Astrocyte of the hippocampus (primary cell): ENCODE measurements at regions not wholly inside any gene's neighbourhood (a gene's known extent, or its start where the extent isn't known, plus 50 kb on each side); places are given as distances from the start of the nearest gene placed in this dataset.
A peak's percentile ranks its signal among the peaks of the same experiment; 100 is the strongest.
"Not testable (repeated sequence)": the region's sequence is repeated elsewhere in the genome, so short reads cannot be mapped to it uniquely, and the experiment has no call there.

Source experiments
- DNase-seq: peaks from one replicate; pipeline ENCODE4 v3.0.0; 2011; ENCODE audit warnings: low read depth, low spot score

DNA sequence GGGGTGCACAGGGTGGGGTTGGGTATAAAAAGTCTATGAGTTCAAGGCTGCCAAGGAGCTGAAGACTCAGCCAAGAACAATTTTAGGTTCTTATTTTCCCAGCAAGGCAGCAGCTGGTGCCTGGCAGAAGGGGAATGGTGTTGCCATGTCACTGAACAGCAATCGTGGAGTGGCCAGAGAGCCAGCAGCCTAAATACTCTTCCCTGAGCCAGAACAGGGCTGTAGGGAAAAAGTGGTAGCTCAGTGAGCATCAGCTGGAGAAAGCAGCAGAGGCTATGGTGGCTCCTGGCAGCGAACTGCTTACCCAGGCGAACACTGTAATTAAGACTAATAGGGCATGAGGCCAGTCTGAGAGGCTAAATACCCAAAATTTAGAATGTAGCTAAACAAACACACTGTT is 334.9 kb downstream of the RMST start:
- DNase-seq, result no peak

DNA sequence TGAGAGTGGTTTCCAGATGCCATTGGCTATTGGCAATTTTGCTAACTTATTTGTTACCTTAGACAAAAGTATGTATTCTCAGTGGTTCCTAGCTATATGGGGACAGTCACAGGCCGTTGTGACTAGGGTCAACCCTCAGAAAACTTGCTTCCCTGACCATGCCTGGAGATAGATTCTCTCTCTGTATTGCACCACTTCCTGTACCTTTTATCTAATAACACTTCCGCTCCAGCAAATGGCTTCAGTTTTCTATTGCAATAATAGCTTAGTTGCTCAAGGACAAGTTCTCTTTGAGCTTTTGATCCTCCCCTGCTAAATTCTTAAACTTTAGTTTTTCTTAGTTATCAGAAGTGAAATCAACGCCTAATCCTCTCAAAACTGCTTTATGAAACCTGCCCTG is 338.0 kb downstream of the RMST start:
- no peak for DNase-seq

DNA sequence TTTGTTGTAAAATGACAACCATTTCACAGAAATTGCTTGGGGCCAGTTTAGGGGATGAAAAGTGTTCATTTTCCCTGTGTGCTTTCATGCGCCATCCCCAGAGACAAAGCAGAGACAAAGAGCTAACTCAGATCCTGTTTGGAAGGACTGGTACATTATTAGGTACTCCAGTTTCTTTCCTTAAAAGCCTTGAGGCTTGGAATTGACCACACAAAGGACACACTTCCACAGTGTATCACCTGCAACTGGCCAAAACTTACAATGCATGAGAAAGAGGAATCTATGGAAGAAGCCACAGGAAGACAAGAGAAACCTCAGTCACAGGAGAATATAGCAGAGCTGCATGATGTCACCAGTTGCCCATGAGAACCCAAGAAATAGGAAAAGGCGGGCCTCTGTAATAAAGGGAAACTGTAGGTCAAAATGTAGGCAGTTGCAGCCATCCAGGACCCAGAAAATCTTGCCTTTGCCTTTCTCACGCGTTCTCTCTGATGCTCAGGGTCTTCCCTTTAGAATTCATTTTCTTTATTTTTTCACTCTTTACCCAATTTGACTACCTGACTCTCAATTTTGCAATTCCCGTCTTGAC is 339.0 kb downstream of the RMST start:
- DNase-seq, result no peak

DNA sequence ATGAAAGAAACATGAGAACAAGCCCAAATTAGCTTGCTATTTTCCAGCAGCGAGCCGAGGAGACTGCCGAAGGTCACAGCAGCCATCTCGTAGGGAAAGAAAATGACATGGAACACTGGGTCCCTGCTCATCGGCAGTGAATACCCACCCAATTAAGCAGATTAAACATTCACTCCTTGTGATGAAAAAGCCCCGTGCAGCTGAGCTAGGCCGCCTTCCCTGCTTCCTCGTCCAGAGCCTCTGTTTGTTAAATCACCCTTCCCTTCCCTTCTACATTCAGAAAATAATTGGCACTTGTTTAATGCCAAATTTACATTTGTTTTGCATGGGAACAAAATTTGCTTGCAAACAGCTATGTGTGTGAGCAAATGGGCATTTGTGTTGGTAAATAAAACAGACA is 342.5 kb downstream of the RMST start:
- DNase-seq, result peak; percentile 9

DNA sequence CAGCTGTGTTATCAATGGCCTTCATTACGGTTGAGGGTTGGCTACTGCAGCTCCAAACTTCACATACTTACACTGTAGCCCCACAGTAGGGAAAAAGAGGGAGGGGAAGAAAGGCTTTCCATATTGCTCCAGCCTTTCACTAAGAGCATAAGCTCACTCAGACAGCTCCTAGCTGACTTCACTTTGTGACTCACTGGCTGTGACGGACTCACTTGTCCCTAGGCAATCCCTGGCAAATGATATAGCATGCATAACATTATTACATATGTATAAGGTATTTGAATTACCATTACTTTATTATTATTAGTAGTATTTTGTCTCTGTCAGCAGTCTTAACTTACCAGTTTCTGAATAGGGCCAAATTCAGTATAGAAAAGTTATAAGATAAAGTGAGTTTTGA is 350.7 kb downstream of the RMST start:
- no peak for DNase-seq

DNA sequence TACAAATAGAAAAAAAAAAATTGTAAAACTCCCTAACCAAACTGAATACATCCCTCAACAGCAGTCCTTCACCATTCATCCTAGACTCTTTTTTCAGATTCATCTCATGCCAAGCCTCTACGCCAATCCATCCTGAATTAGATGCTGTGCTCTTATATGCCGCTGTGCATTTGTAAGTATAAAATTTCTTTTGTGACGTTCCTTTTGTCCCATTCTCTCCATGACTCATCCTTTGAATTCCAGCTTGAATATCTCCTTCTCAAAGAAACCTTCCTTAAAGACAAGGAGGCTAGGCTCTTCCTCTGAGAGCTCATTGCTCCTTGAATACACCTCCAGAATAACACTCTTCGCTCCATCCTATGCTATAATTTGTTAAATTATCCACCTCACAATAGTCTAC is 359.2 kb downstream of the RMST start:
- no peak for DNase-seq

DNA sequence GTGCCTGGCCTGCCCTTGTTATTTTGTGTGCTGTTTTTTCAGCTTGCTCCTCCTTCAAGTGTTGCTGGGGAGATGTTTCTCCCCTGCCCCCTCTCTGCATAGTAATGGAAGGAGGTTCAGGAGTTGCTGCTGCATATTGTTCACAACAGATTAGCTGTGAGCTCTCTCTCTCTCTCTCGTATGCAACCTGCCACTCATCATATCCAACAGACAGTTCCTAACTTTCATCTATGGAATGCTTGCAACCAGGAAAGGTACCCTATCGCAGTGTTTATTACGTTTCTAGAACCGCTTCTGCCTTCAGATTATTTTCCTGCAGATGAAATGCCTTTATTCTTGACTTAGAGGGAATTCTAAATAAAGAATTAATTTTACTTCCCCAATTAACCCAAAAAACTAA is 372.9 kb downstream of the RMST start:
- no peak for DNase-seq

DNA sequence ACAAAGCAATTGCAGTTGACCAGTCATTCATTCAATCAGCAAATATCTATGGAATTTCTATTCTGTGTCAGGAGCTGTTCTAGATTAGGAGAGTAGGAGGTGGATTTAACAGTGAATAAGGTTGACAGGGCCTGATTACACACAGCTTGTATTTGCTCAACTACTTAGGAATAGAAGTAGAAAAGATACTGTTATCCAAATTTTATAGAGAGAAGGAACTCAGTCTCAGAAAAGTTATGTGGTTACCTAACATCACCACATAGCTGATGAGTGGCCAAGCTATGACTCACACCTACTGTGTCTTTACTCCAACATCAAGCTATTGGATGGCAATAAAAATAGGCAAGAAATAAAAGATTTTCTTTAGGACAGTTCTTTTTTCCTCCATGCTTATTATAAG is 374.8 kb downstream of the RMST start:
- peak; percentile 88 for DNase-seq

DNA sequence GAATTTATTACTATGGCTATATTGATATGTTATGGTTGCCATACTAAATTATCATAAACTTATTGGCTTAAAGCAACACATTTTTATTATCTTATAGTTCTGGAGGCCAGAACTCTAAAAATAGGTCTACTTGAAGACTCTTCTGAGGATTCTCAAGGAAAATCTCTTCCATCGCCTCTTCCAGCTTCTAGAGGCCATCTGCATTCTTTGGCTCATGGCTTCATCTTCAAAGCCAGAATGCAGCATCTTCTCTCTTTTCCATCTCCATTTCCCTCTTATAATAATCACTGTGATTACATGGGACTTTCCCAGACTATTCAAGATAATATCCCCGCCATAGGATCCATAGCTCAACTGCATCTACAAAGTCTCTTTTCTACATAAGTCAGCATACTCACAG is 385.4 kb downstream of the RMST start:
- no peak for DNase-seq

DNA sequence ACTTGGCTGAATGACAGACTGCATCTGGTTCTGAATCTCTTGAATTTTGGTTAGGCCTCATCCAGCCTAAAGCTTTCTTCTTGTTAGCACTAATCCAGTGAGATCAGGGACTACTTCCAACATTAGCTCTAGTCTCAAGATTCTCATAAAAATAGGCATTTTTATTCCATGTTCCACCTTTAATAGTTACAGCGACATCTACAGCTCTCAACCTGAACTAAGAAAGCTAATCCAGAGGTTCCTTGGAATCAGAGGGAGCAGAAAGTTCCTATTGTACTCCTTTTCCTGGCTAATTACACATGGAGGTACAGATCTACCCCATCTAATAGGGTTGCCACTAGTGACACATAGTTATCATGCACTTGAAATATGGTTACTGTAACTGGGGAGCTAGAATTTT is 391.9 kb downstream of the RMST start:
- no peak for DNase-seq

DNA sequence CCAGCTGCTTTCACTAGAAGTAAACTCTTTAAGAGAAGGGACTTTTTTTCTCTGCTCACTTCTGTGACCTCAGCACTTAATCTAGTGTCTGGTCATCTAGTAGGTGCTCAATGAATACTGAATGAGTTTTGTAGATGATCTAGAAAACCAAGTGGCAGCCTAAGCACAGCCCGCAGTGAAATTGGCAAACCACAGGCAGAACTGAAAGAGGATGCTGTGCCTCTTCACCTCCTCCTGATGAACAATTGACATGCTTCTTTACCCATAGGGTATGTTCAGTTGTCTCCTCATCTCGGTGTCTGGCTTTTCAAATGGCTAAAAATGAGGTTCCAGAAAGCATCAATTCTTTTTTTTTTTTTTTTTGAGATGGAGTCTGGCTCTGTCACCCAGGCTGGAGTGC is 399.5 kb downstream of the RMST start:
- no peak for DNase-seq

DNA sequence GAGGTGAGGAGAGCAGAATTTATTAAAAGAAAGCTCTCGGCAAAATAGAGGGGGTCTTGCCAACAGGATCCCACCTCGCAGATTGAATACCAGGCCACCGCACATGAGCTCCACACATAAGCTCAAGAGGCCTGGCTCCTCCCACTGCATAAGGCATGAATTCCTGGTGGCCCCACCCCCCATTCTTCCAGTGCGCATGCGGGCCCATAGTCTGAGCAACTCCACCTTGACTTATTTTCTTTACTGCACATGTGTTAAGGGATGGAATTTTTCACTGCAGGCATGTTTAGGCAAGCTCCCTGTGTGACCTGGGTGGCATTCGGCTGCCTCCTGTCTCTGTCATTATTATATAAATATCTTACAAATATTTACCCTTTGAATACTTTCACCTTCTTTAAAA is 412.5 kb downstream of the RMST start:
- DNase-seq, result no peak

DNA sequence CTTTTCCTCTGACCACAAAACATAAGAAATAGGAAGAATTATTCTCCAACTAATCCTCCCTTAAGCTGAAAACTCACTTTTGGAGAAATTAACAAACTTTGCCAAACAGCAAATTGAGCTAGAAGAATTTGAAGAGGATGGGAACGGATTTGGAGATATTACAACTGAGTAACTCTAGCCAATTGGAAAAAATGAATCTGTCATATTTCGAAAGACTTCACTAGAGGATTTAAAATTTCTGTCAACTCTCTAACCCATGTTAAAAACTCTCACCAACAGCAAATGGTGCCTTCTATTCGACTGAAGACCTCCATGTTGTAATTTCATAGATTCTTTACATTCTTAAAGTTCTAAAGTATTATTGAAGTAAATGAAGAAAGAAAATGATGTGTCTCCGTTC is 414.2 kb downstream of the RMST start:
- no peak for DNase-seq

DNA sequence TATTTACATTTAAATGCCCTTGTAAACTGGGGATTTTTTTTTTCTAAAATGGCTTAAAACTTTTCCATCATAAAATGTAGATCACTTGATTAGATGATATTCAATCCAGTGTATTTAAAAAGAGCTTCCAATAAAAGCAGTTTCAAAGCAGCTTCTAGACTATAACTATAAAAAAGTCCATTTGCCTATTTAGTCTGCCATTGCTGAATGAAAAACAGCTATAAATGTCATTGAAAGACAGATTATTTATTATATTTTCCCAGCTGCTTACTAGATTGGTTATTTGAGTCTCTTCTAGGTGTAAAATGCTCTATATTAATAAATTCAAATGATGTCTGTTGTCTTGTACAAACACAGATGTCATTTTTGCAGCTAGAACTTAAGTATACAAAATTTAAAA is 414.8 kb downstream of the RMST start:
- no peak for DNase-seq

DNA sequence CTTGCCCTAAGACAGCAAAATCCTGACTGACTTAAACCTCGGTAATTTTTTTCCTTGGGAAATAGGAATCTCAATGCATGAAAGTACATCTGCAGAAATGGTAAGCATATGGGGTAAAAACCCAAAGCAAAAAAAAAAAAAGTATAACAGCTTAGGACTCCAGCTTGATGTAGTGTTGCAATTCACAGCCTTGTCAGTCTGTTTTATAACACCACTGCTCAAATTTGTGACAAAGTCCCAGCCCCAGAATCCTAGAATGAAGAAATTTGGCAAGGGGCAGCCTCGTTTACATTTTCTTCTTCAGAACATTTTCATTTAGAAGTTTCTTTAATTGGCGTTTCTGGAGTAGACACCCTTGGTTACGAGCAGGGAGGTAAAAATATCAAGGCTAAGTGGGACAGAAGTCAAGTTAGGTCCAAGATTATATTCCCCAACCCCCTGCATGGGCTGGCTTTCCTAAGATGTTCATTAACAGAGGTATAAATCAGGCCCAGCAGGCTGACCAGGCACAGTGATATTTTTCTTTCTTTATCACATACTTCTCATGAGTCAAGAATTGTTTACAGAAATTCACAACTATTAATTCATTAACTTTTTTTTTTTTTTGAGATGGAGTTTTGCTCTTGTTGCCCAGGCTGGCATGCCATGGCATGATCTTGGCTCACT is 424.0 kb downstream of the RMST start:
- no peak for DNase-seq

DNA sequence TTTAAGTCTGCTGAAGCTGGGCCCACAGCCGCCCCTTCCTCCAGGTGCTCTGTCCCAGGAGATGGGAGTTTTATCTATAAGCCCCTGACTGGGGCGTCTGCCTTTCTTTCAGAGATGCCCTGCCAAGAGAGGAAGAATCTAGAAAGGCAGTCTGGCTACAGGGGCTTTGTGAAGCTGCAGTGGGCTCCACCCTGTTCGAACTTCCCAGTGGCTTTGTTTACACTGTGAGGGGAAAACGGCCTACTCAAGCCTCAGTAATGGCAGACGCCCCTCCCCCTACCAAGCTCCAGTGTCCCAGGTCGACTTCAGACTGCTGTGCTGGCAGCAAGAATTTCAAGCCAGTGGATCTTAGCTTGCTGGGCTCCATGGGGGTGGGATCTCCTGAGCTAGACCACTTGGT is 435.3 kb downstream of the RMST start:
- not testable (repeated sequence) for DNase-seq

DNA sequence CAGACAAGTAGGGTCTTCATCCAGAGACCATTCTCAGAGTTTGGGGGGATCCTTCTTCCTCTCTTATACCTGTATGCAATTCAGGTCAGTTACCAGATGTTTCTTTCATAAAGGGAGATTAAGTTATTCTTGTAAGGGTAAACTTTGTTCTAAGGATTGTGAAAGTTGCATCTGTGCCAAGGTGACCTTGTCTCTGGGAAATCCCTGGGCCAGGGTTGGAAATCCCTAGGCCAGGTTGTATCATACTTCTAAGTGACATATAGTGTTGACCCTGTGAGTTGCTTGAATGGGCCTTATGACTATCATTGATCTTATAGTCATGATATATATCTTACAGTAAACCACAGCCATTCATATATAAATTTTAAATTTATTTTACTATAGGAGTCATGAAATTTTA is 436.9 kb downstream of the RMST start:
- no peak for DNase-seq

DNA sequence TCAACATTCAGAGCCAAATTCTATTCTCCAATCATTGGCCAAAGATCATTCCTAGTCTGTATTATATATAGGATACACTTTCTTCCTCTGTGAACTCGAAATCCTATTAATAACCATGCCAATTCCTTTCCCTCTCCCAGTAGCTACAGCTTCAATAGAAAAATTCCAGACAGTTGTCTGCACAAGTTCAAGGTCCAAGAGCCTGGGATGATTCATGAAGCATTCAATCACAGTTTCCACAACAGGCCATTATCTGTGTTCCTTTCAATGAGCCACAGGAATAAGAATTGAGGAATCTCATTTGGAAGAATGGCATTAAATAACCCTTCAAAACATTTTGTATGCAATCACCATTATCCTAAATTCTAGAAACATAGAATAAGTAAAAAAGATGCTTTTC is 437.4 kb downstream of the RMST start:
- peak; percentile 6 for DNase-seq

DNA sequence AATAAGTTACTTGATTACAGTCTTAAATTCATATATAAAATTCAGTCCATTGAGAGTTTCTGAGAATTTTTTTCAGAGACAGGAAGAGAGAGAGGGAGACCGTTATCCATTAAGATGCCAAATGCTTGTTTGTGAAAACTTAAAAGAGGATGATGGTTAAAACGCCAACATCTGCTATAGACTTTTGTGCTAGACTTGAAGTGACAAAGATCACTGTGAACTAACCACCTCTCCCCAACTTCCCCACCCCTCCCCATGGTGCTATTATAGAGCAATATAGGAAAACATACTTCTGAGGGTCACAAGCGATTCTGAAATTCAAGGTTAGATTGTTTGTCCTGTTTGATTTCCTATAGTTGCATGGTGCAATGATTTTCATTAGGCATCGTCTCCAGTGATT is 440.8 kb downstream of the RMST start:
- no peak for DNase-seq

DNA sequence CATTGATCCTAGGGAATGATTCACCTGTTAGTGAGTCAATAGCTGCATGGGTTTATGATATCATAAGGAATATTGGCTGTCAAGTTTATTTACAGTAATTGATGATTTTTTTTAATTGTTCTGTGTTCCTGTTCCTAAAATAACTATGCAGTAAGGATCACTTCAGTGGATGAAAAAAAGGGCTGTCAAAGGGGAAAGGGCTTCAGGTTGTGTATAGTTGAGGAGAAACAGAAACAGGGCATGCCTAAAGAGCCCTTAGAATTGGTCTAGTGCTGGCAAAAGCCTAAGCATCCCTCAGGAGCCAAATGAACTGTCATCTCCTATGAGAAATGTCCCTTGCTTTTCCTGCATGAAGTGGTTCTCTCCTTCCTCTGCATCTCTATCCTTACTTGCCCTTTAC is 444.9 kb downstream of the RMST start:
- no peak for DNase-seq

DNA sequence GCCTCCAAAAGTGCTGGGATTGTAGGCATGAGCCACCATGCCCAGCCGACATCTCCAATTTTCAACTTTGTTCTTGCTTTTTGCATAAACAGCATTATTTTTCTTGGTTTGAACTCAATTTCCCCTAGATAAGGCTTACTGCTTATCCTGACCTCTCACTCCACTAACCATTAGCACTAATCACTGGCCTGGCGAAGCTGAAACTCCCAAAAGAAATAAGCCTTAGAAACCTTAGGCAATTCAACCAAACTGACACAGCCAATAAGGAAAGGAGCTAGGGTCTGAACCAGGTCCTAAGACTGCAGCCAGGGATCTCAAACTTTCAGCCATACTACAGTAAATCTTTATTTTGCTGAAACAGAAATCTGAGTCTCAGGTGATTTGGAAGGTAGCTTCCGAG is 448.0 kb downstream of the RMST start:
- no peak for DNase-seq

DNA sequence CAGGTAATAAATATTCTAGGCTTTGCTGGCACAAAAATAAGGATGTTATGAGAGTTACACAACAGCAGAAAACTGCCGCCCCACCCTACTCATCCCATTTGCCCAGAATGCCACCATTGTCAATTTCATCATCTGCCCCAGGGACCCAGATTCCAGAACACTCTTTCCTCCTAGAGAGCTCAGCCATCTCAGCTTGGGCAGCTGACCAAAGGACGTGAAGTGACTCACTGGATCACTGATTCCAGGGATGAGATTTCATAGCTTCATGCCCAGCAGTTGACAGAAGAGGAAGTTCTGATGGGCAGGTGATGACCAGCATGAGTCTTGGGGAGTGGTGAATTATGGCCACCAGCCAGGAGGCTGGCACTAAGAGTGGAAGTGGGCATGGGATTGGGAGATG is 450.3 kb downstream of the RMST start:
- no peak for DNase-seq

DNA sequence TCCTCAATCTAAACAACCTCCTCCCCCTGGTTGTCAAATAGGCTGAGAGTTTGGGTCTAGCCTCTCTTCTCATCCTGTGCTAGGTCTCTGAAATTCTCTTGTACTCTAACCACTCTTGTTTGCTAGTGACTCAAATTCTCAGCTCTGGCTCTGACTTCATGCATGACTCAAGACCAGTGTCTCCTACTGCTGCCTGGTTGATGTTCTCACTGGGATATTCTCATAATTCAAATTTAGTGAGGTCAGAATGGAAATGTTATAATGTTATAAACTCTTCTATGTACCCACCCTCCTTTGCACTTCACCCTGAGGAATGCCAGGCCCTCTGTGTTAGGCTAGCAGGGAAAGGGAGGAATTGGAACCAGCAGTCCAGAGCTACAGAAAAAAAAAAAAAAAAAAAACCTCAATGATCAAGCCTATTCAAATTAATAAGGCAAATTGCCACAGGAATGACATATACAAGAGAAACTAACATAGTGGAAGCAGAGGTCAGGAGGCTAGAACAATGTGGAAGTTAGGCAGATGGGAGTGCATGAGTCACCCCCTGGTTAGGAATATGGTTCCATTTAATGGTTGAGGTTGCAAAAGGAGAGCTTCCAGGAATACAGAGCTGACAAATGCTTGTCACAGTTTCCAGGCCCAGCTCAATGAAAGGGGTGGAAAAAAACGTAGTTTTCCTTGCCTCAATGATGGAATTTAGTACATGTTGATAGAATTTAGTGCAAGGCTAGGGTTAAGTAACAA is 459.5 kb downstream of the RMST start:
- peak; percentile 80 for DNase-seq
